MCF 10A (cell line): ENCODE measurements at regions not wholly inside any gene's neighbourhood (a gene's known extent, or its start where the extent isn't known, plus 50 kb on each side); places are given as distances from the start of the nearest gene placed in this dataset.

Experiments used
- BruUV-seq: library from RNA; stranded (reverse); fragments of 400-500 nt; replicated peaks from 2 replicates; lab custom pipeline; 2021; lab: Mats Ljungman, UMichigan
- CTCF ChIA-PET: fragments of 300-600 bp; sonication (Branson Sonifier 250); formaldehyde crosslinking; extraction: SDS; loops from one replicate; lab custom pipeline; 2021; ENCODE audit warnings: antibody characterized with exemption, inconsistent platforms; lab: Yijun Ruan, JAX
- POLR2A ChIA-PET: fragments of 300-600, 350-650 bp; sonication (Branson Sonifier 250); formaldehyde crosslinking; extraction: SDS; loops from one replicate; lab custom pipeline; 2020; ENCODE audit warnings: antibody characterized with exemption, inconsistent platforms; lab: Yijun Ruan, JAX
- DNase-seq: peaks from one replicate; pipeline ENCODE4 v3.0.0-alpha.2; 2018; ENCODE audit not compliant: unreplicated experiment
- H3K27ac Mint-ChIP-seq: one replicate; pipeline ENCODE4 v1.8.0; 2022; ENCODE audit warnings: mild to moderate bottlenecking, low read depth, mixed read lengths; ENCODE audit not compliant: unreplicated experiment
- H3K27me3 Mint-ChIP-seq: one replicate; pipeline ENCODE4 v1.8.0; 2022; ENCODE audit warnings: mixed read lengths; ENCODE audit not compliant: insufficient read depth, unreplicated experiment
- H3K36me3 Mint-ChIP-seq: one replicate; pipeline ENCODE4 v1.8.0; 2022; ENCODE audit warnings: mild to moderate bottlenecking, moderate library complexity, mixed read lengths; ENCODE audit not compliant: insufficient read depth, unreplicated experiment
- H3K4me1 Mint-ChIP-seq: one replicate; pipeline ENCODE4 v1.8.0; 2022; ENCODE audit warnings: mixed read lengths; ENCODE audit not compliant: insufficient read depth, unreplicated experiment
- H3K4me3 Mint-ChIP-seq: one replicate; pipeline ENCODE4 v1.8.0; 2022; ENCODE audit warnings: mild to moderate bottlenecking, moderate library complexity, mixed read lengths; ENCODE audit not compliant: unreplicated experiment
- H3K9me3 Mint-ChIP-seq: one replicate; pipeline ENCODE4 v1.8.0; 2022; ENCODE audit warnings: mixed read lengths; ENCODE audit not compliant: unreplicated experiment
- intact Hi-C: fragments of 100-400 bp; cut with micrococcal nuclease; formaldehyde crosslinking; loops from 2 replicates; pipeline ENCODE4 v1.14.1; 2022
- TF ChIP-seq, protein P1 (sequence below): fragments of 200-600 bp; IDR thresholded peaks from one replicate; pipeline ENCODE4 v1.8.0; 2022; ENCODE audit warnings: antibody characterized with exemption, mild to moderate bottlenecking; ENCODE audit not compliant: unreplicated experiment

- Mint-ChIP-seq H3K9me3 (no peaks in the 10 kb centered on the region), H3K4me1 (peaks cover 21% of the 10 kb centered on the region), H3K4me3 (no peak overlapping the region), H3K27me3 (no peaks in the 10 kb centered on the region), H3K36me3 (no peaks in the 10 kb centered on the region), H3K27ac (peak overlapping the region; percentile 1)
- CTCF ChIA-PET, result no interaction called here
- DNase-seq, result peak; percentile 59
- intact Hi-C loops, result loop anchor here (5.0 kb wide), 1 partner anchor 44 kb away; no protein-coding TSS in a partner anchor
- TF ChIP-seq, protein P1, sequence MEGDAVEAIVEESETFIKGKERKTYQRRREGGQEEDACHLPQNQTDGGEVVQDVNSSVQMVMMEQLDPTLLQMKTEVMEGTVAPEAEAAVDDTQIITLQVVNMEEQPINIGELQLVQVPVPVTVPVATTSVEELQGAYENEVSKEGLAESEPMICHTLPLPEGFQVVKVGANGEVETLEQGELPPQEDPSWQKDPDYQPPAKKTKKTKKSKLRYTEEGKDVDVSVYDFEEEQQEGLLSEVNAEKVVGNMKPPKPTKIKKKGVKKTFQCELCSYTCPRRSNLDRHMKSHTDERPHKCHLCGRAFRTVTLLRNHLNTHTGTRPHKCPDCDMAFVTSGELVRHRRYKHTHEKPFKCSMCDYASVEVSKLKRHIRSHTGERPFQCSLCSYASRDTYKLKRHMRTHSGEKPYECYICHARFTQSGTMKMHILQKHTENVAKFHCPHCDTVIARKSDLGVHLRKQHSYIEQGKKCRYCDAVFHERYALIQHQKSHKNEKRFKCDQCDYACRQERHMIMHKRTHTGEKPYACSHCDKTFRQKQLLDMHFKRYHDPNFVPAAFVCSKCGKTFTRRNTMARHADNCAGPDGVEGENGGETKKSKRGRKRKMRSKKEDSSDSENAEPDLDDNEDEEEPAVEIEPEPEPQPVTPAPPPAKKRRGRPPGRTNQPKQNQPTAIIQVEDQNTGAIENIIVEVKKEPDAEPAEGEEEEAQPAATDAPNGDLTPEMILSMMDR, result no peak
- POLR2A ChIA-PET, result interaction anchor here (1.4 kb wide), 1 partner anchor 13 kb away, joined by 7 read pairs; no protein-coding TSS in a partner anchor
- BruUV-seq, result no TSS peak
These were observed 247.8 kb downstream of the BCL2 start for GRCh38 chr18:63071701-63072141.

DNA sequence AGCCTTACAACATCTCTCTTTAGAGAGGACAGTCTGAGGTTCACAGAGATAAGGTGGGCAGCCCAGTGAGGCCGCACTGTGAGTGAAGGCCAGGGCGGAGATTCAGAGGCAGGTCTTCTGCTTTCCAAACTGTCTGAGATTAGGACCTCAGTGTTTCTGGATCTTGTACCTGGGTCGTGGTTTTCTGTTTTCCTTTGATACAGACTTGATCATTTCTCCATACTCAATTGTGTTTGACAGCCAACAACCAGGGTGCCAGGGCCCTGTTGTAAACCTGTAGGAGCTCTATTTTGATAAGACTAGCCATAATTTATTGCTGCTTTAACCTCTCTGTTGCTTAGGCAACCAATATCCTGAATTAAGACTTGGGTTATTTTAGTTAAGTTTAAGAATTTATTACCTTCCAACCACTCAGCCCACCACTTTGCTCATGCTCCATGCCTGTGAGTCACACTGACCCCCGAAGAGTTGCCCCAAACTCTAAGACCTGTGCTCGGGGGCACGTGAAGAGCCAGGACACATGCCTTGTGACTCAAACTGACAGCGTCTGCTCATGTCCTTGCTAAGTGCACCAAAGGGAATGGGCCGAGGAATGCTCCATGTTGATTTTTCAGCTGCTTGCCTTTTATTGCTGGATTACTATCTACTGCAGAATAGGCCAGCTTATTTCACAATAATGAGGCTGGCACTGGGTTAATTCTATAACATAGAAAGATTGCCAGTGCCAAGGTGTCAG lies 248.6 kb downstream of the BCL2 start:
- no TSS peak for BruUV-seq
- peak; percentile 35 for DNase-seq
- no peak overlapping the region for H3K27ac Mint-ChIP-seq
- H3K27me3 Mint-ChIP-seq, result no peaks in the 10 kb centered on the region
- no peak overlapping the region for H3K4me3 Mint-ChIP-seq
- ChIA-PET CTCF (no interaction called here), POLR2A (interaction anchor here (1.4 kb wide), 1 partner anchor 12 kb away, joined by 7 read pairs; no protein-coding TSS in a partner anchor)
- TF ChIP-seq, protein P1, result no peak
- intact Hi-C loops, result loop anchor here (5.0 kb wide), 1 partner anchor 44 kb away; no protein-coding TSS in a partner anchor
- H3K9me3 Mint-ChIP-seq, result no peaks in the 10 kb centered on the region
- H3K4me1 Mint-ChIP-seq, result peaks cover 21% of the 10 kb centered on the region
- no peaks in the 10 kb centered on the region for H3K36me3 Mint-ChIP-seq

DNA sequence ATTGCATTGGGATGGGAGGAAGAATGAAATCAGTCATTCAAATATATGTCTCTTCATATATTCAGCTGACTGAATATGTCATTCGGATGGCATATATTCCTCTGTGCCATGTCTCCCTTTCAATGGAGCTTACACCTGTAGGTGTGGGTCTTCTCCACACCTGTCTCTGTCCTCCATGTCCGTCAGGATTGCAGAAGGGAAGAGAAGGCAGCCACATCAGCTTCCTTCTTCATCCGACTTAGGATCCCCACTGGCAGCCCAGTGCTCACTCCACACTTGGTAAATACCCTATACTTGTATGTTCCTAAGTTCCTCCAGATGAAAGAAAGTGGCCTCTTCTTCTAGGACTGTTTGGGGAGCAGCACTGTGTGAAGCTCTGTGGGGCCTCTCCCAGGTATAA lies 250.1 kb downstream of the BCL2 start:
- no TSS peak for BruUV-seq
- ChIA-PET POLR2A (no interaction called here), CTCF (no interaction called here)
- Mint-ChIP-seq H3K36me3 (no peaks in the 10 kb centered on the region), H3K4me3 (no peak overlapping the region), H3K4me1 (peaks cover 14% of the 10 kb centered on the region), H3K27ac (no peak overlapping the region), H3K27me3 (no peaks in the 10 kb centered on the region), H3K9me3 (no peaks in the 10 kb centered on the region)
- intact Hi-C loops, result no loop called here
- TF ChIP-seq, protein P1, result no peak
- DNase-seq, result no peak

GRCh38 chr18:63067939-63068338 lies 251.6 kb downstream of the BCL2 start:
- no peak overlapping the region for H3K4me3 Mint-ChIP-seq
- H3K9me3 Mint-ChIP-seq, result no peaks in the 10 kb centered on the region
- TF ChIP-seq, protein P1, result no peak
- H3K27ac Mint-ChIP-seq, result no peak overlapping the region
- no TSS peak for BruUV-seq
- ChIA-PET POLR2A (interaction anchor here (0.6 kb wide), 2 partner anchors 14 to 48 kb away, joined by 3 read pairs; no protein-coding TSS in a partner anchor), CTCF (no interaction called here)
- intact Hi-C loops, result no loop called here
- H3K4me1 Mint-ChIP-seq, result peaks cover 21% of the 10 kb centered on the region
- H3K27me3 Mint-ChIP-seq, result no peaks in the 10 kb centered on the region
- no peaks in the 10 kb centered on the region for H3K36me3 Mint-ChIP-seq
- DNase-seq, result peak; percentile 62
